Suprapubic skin (tissue), 4 donors: ENCODE measurements at regions not wholly inside any gene's neighbourhood (a gene's known extent, or its start where the extent isn't known, plus 50 kb on each side); places are given as distances from the start of the nearest gene placed in this dataset.

Source experiments
- EP300 ChIP-seq: sonication (generic); formaldehyde crosslinking; IDR thresholded peaks from one replicate; pipeline ENCODE4 v1.6.1; 2017; ENCODE audit warnings: antibody characterized with exemption
- POLR2A ChIP-seq, 2 donors: fragments of 450-650 bp; IDR thresholded peaks; one replicate each; pipeline ENCODE4 v1.6.1; 2017; ENCODE audit warnings: antibody characterized with exemption in 2 of 2, mild to moderate bottlenecking in 2 of 2, moderate library complexity in 2 of 2
- POLR2AphosphoS5 ChIP-seq, 3 donors: sonication (generic); formaldehyde crosslinking; IDR thresholded peaks; one replicate each; pipeline ENCODE4 v1.6.1; 2017; ENCODE audit warnings: antibody characterized with exemption in 3 of 3
- TF ChIP-seq, protein P1 (sequence below), 2 donors: fragments of 200-600 bp in 1 of 2; fragments of 450-650 bp in 1 of 2; sonication (generic) in 1 of 2; IDR thresholded peaks; one replicate each; pipeline ENCODE4 v1.5.1; 2016 to 2019; ENCODE audit warnings: antibody characterized with exemption in 2 of 2, mild to moderate bottlenecking in 1 of 2, moderate library complexity in 1 of 2

DNA sequence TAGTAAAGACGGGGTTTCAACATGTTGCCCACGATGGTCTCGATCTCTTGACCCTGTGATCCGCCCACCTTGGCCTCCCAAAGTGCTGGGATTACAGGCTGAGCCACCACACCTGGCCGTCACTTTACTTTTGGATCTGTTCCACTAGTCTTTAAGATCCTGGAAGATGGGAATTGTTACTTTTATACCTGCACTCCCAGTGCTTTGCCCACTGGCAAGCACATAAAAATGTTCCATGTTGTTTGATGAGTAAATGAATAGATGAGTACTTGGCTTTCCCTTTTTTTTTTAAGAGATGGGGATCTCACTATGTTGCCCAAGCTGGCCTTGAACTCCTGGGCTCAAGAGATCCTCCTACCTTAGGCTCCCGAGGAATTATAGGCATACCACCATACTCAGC is 84.8 kb upstream of the SASH1 start:
- TF ChIP-seq, protein P1, sequence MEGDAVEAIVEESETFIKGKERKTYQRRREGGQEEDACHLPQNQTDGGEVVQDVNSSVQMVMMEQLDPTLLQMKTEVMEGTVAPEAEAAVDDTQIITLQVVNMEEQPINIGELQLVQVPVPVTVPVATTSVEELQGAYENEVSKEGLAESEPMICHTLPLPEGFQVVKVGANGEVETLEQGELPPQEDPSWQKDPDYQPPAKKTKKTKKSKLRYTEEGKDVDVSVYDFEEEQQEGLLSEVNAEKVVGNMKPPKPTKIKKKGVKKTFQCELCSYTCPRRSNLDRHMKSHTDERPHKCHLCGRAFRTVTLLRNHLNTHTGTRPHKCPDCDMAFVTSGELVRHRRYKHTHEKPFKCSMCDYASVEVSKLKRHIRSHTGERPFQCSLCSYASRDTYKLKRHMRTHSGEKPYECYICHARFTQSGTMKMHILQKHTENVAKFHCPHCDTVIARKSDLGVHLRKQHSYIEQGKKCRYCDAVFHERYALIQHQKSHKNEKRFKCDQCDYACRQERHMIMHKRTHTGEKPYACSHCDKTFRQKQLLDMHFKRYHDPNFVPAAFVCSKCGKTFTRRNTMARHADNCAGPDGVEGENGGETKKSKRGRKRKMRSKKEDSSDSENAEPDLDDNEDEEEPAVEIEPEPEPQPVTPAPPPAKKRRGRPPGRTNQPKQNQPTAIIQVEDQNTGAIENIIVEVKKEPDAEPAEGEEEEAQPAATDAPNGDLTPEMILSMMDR (IDR thresholded peaks at IDR 0.05), result no peak
- TF ChIP-seq POLR2AphosphoS5 (IDR thresholded peaks at IDR 0.05) (no peak), POLR2A (IDR thresholded peaks at IDR 0.05) (no peak), EP300 (no peak)
